IMR-90 (cell line): ENCODE measurements at regions not wholly inside any gene's neighbourhood (a gene's known extent, or its start where the extent isn't known, plus 50 kb on each side); places are given as distances from the start of the nearest gene placed in this dataset.

ENCODE experiments used
- ATAC-seq: fragments of 200-7000 bp; cut with Tn5 transposase; 2 replicates; pipeline ENCODE4 v1.9.1; 2020; ENCODE audit warnings: low read depth, mild to moderate bottlenecking, moderate library complexity
- BruUV-seq: library from RNA; stranded (reverse); fragments of 400-500 nt; replicated peaks from 2 replicates; lab custom pipeline; 2021; lab: Mats Ljungman, UMichigan
- CTCF ChIA-PET: fragments of 300-600 bp; formaldehyde crosslinking; extraction: SDS; loops from one replicate; lab custom pipeline; 2021; ENCODE audit warnings: antibody characterized with exemption; lab: Yijun Ruan, JAX
- POLR2A ChIA-PET: fragments of 300-600 bp; sonication (Branson Sonifier 250); formaldehyde crosslinking; loops from one replicate; lab custom pipeline; 2022; ENCODE audit warnings: antibody characterized with exemption; ENCODE audit not compliant: unreplicated experiment; lab: Charles Lee
- DNase-seq: peaks from one replicate; pipeline ENCODE4 v3.0.0; 2013
- H2AFZ ChIP-seq: replicated peaks from 2 replicates; pipeline ENCODE3; 2013; ENCODE audit warnings: low read length, mild to moderate bottlenecking; ENCODE audit not compliant: poor library complexity
- H2AK5ac ChIP-seq: 2 replicates; pipeline ENCODE4 v1.6.1; 2013; ENCODE audit warnings: low read depth, low read length, inconsistent platforms
- H2AK9ac ChIP-seq: replicated peaks from 2 replicates; pipeline ENCODE3; 2013; ENCODE audit warnings: mild to moderate bottlenecking, low read depth, low read length, moderate library complexity; ENCODE audit not compliant: poor library complexity
- H2BK120ac ChIP-seq: 2 replicates; pipeline ENCODE4 v1.6.1; 2013; ENCODE audit warnings: low read depth, low read length, inconsistent platforms
- H2BK15ac ChIP-seq: 3 replicates; pipeline ENCODE4 v1.6.1; 2013; ENCODE audit warnings: low read depth, low read length, inconsistent platforms
- H2BK20ac ChIP-seq: 2 replicates; pipeline ENCODE4 v1.6.1; 2013; ENCODE audit warnings: low read depth, mild to moderate bottlenecking, inconsistent platforms, low read length, moderate library complexity
- H2BK5ac ChIP-seq: 2 replicates; pipeline ENCODE4 v1.6.1; 2013; ENCODE audit warnings: mild to moderate bottlenecking, low read depth, low read length, inconsistent platforms; ENCODE audit not compliant: poor library complexity, severe bottlenecking
- H3K14ac ChIP-seq: replicated peaks from 2 replicates; pipeline ENCODE4 v1.6.1; 2013; ENCODE audit warnings: low read depth, low read length, inconsistent platforms
- H3K18ac ChIP-seq: 2 replicates; pipeline ENCODE4 v1.6.1; 2013; ENCODE audit warnings: low read depth, low read length, control low read depth
- H3K23ac ChIP-seq: 2 replicates; pipeline ENCODE4 v1.6.1; 2013; ENCODE audit warnings: low read depth, low read length, inconsistent platforms
- H3K27ac ChIP-seq: 2 replicates; pipeline ENCODE4 v1.5.1; 2013; ENCODE audit warnings: mild to moderate bottlenecking, control low read depth, low read length; ENCODE audit not compliant: insufficient read depth
- H3K27me3 ChIP-seq: 2 replicates; pipeline ENCODE4 v1.6.1; 2013; ENCODE audit warnings: low read length; ENCODE audit not compliant: control insufficient read depth, insufficient read depth
- H3K36me3 ChIP-seq: 2 replicates; pipeline ENCODE4 v1.6.1; 2013; ENCODE audit warnings: low read length, mixed read lengths; ENCODE audit not compliant: control insufficient read depth, insufficient read depth
- H3K4ac ChIP-seq: 2 replicates; pipeline ENCODE4 v1.6.1; 2013; ENCODE audit warnings: low read depth, low read length, inconsistent platforms
- H3K4me1 ChIP-seq: 2 replicates; pipeline ENCODE4 v1.6.1; 2013; ENCODE audit warnings: low read length, mixed read lengths; ENCODE audit not compliant: control insufficient read depth, insufficient read depth
- H3K4me2 ChIP-seq: 2 replicates; pipeline ENCODE4 v1.6.1; 2013; ENCODE audit warnings: low read depth, mild to moderate bottlenecking, control low read depth, low read length, moderate library complexity
- H3K4me3 ChIP-seq: 2 replicates; pipeline ENCODE4 v1.5.1; 2013; ENCODE audit warnings: low read depth, mild to moderate bottlenecking, control low read depth, low read length, moderate library complexity; ENCODE audit not compliant: insufficient read depth
- H3K56ac ChIP-seq: 2 replicates; pipeline ENCODE4 v1.6.1; 2013; ENCODE audit warnings: low read length, inconsistent platforms; ENCODE audit not compliant: insufficient read depth; ENCODE audit errors: extremely low read depth
- H3K79me1 ChIP-seq, 2 experiments: 2 replicates each; pipeline ENCODE4 v1.6.1; 2013; ENCODE audit warnings: low read length in 2 of 2, inconsistent platforms in 1 of 2, low read depth in 1 of 2
- H3K9ac ChIP-seq: 2 replicates; pipeline ENCODE4 v1.6.1; 2013; ENCODE audit warnings: low read depth, low read length, control low read depth
- H3K9me1 ChIP-seq: 2 replicates; pipeline ENCODE4 v1.6.1; 2013; ENCODE audit warnings: low read length, inconsistent platforms; ENCODE audit not compliant: insufficient read depth
- H3K9me3 ChIP-seq: 2 replicates; pipeline ENCODE4 v1.6.1; 2013; ENCODE audit warnings: low read length; ENCODE audit not compliant: control insufficient read depth, insufficient read depth
- H4K20me1 ChIP-seq: 2 replicates; pipeline ENCODE4 v1.6.1; 2013; ENCODE audit warnings: low read length, inconsistent platforms; ENCODE audit not compliant: insufficient read depth
- H4K5ac ChIP-seq: 2 replicates; pipeline ENCODE4 v1.6.1; 2013; ENCODE audit warnings: mild to moderate bottlenecking, low read depth, low read length, control low read depth
- H4K8ac ChIP-seq, 2 experiments: 2 replicates each; pipeline ENCODE4 v1.6.1; 2013; ENCODE audit warnings: low read depth in 2 of 2, low read length in 2 of 2, control low read depth in 1 of 2, inconsistent platforms in 1 of 2
- H4K91ac ChIP-seq: 2 replicates; pipeline ENCODE4 v1.6.1; 2013; ENCODE audit warnings: low read depth, low read length, inconsistent platforms; ENCODE audit not compliant: insufficient read depth
- BHLHE40 ChIP-seq: fragments of 150-350 bp; IDR thresholded peaks from 2 replicates; pipeline ENCODE4 v1.6.1; 2016; ENCODE audit warnings: mild to moderate bottlenecking, low read depth, low read length
- CEBPB ChIP-seq: IDR thresholded peaks from 2 replicates; pipeline ENCODE4 v1.6.1; 2012; ENCODE audit warnings: low read depth, low read length, improper control_type of control experiment
- CTCF ChIP-seq: conservative IDR thresholded peaks from 2 replicates; pipeline ENCODE4 v1.5.1; 2012; ENCODE audit warnings: mild to moderate bottlenecking, low read depth, low read length, improper control_type of control experiment
- FOS ChIP-seq: fragments of 150-350 bp; IDR thresholded peaks from 2 replicates; pipeline ENCODE4 v1.6.1; 2016; ENCODE audit warnings: low read depth, low read length
- WGBS, 2 experiments: methylation state at CpG; one replicate each; pipeline versions ENCODE4 v1.1.5 to v1.1.7; 2013; ENCODE audit warnings: missing lambda C conversion rate in 2 of 2; ENCODE audit not compliant: insufficient read length in 1 of 2; ENCODE audit errors: extremely low coverage in 2 of 2; 5-methylcytosine and 5-hydroxymethylcytosine counted together
- dilution Hi-C: fragments of 300-500 bp; cut with HindIII; formaldehyde crosslinking; loops from one replicate; pipeline ENCODE4 v1.14.3; 2018; ENCODE audit warnings: low sequenced_read_pairs; ENCODE audit not compliant: unreplicated experiment
- in situ Hi-C: fragments of 300-500 bp; cut with MboI; formaldehyde crosslinking; loops from 3 replicates; pipeline ENCODE4 v1.14.3; 2019; ENCODE audit warnings: low sequenced_read_pairs, inconsistent platforms, mixed read lengths
- intact Hi-C: fragments of 100-400 bp; cut with micrococcal nuclease; formaldehyde crosslinking; loops from 2 replicates; pipeline ENCODE4 v1.10.0; 2022
- TF ChIP-seq, protein P1 (sequence below): fragments of 150-350 bp; IDR thresholded peaks from 2 replicates; pipeline ENCODE4 v1.6.1; 2017; ENCODE audit warnings: mild to moderate bottlenecking, antibody characterized with exemption, low read length, low read depth

- intact Hi-C loops: loop anchor here (10.0 kb wide), 1 partner anchor 273 kb away; no protein-coding TSS in a partner anchor
- H3K9ac ChIP-seq: no peak overlapping the region
Measured at GRCh38 chr9:82332018-82332773, 343.6 kb downstream of the SPATA31D1 start.

More at GRCh38 chr9:82332018-82332773, 343.6 kb downstream of the SPATA31D1 start:
- peak overlapping the region; percentile 83 for H4K91ac ChIP-seq
- peak overlapping the region; percentile 40 for H3K27ac ChIP-seq
- H3K4me3 ChIP-seq: no peak overlapping the region
- dilution Hi-C loops (no loop called here), in situ Hi-C loops (no loop called here)
- no peaks in the 10 kb centered on the region for H3K36me3 ChIP-seq
- no TSS peak for BruUV-seq
- H3K56ac ChIP-seq: peak overlapping the region; percentile 52
- H2BK120ac ChIP-seq: peak overlapping the region; percentile 88
- H4K20me1 ChIP-seq: no peaks in the 10 kb centered on the region
- H2AK5ac ChIP-seq: peak overlapping the region; percentile 66
- H2BK15ac ChIP-seq: peak overlapping the region; percentile 81
- no peaks in the 10 kb centered on the region for H3K79me1 ChIP-seq
- peak overlapping the region; percentile 46 to 74 for H4K8ac ChIP-seq
- no peak overlapping the region for H2AK9ac ChIP-seq
- POLR2A ChIA-PET: no interaction called here
- H3K27me3 ChIP-seq: no peaks in the 10 kb centered on the region
- peak overlapping the region; percentile 61; the same call in 1 of the 2 replicates for H4K5ac ChIP-seq
- H3K4ac ChIP-seq: peak overlapping the region; percentile 70
- no peak overlapping the region for H2AFZ ChIP-seq
- peak overlapping the region; percentile 85; the same call in 1 of the 2 replicates for H3K18ac ChIP-seq
- H3K23ac ChIP-seq: peak overlapping the region; percentile 62; the same call in 1 of the 2 replicates
- H3K9me3 ChIP-seq: no peaks in the 10 kb centered on the region
- peaks cover 5% of the 10 kb centered on the region for H3K9me1 ChIP-seq
- DNase-seq (peak; percentile 85), ATAC-seq (peak; percentile 76)
- CTCF ChIA-PET: interaction anchor here (0.6 kb wide), 1 partner anchor 489 kb away, joined by 3 read pairs; no protein-coding TSS in a partner anchor
- H3K4me1 ChIP-seq: peaks cover 12% of the 10 kb centered on the region
- TF ChIP-seq, protein P1, sequence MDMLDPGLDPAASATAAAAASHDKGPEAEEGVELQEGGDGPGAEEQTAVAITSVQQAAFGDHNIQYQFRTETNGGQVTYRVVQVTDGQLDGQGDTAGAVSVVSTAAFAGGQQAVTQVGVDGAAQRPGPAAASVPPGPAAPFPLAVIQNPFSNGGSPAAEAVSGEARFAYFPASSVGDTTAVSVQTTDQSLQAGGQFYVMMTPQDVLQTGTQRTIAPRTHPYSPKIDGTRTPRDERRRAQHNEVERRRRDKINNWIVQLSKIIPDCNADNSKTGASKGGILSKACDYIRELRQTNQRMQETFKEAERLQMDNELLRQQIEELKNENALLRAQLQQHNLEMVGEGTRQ: no peak
- TF ChIP-seq CTCF (no peak), FOS (peak; percentile 74), CEBPB (peak; percentile 83), BHLHE40 (peak; percentile 59; the same call in 1 of the 2 replicates)
- peak overlapping the region; percentile 91 for H2BK20ac ChIP-seq
- peak overlapping the region; percentile 78 for H3K4me2 ChIP-seq
- WGBS, 2 experiments: no CpG with 5 or more reads among the region's 5 CpGs
- peak overlapping the region; percentile 76; the same call in 1 of the 2 replicates for H3K14ac ChIP-seq
- peak overlapping the region; percentile 73 for H2BK5ac ChIP-seq
